ENCODE measurements at regions not wholly inside any gene's neighbourhood (a gene's known extent, or its start where the extent isn't known, plus 50 kb on each side); places are given as distances from the start of the nearest gene placed in this dataset.

GRCh38 chr1:208775841-208776240, 531.7 kb upstream of the PLXNA2 start:
- TF ChIP-seq, protein P1, sequence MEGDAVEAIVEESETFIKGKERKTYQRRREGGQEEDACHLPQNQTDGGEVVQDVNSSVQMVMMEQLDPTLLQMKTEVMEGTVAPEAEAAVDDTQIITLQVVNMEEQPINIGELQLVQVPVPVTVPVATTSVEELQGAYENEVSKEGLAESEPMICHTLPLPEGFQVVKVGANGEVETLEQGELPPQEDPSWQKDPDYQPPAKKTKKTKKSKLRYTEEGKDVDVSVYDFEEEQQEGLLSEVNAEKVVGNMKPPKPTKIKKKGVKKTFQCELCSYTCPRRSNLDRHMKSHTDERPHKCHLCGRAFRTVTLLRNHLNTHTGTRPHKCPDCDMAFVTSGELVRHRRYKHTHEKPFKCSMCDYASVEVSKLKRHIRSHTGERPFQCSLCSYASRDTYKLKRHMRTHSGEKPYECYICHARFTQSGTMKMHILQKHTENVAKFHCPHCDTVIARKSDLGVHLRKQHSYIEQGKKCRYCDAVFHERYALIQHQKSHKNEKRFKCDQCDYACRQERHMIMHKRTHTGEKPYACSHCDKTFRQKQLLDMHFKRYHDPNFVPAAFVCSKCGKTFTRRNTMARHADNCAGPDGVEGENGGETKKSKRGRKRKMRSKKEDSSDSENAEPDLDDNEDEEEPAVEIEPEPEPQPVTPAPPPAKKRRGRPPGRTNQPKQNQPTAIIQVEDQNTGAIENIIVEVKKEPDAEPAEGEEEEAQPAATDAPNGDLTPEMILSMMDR (conservative IDR thresholded peaks at IDR 0.05 in 1 of 2, IDR thresholded peaks at IDR 0.05 in 1 of 2; ENCODE audit: extremely low read depth in 1 of 2, insufficient read depth in 1 of 2, low read depth in 1 of 2, low read length in 2 of 2) = no peak
- no peak for TF ChIP-seq EZH2 (IDR thresholded peaks at IDR 0.05; ENCODE audit: borderline replicate concordance, low read length)
